EH (cell line): ENCODE measurements at regions not wholly inside any gene's neighbourhood (a gene's known extent, or its start where the extent isn't known, plus 50 kb on each side); places are given as distances from the start of the nearest gene placed in this dataset.

Source experiments
- DNase-seq: peaks from one replicate; pipeline ENCODE4 v3.0.0-alpha.2; 2015; ENCODE audit warnings: low read depth

DNA sequence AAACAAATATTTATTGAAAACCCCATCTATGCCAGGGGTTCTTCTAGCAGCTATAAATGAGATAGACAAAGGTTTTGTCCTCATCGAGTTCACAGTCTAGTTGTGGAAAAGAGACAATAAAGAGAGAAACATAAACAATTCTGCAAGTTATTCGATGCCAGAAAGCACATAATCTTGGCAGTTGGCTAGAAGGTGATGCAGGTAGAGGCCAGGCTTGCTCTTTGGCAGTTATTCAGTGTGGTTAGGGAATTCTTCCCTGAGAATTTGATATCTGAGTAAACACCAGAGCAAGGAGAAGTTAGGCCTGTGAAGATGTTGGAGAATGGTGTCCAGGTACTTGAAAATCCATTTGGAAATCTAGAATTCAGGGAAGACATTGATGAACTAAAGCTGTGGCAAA lies 547.4 kb downstream of the SLC4A3 start:
- DNase-seq = no peak

GRCh38 chr2:220175967-220176366 lies 548.5 kb downstream of the SLC4A3 start:
- DNase-seq = no peak

DNA sequence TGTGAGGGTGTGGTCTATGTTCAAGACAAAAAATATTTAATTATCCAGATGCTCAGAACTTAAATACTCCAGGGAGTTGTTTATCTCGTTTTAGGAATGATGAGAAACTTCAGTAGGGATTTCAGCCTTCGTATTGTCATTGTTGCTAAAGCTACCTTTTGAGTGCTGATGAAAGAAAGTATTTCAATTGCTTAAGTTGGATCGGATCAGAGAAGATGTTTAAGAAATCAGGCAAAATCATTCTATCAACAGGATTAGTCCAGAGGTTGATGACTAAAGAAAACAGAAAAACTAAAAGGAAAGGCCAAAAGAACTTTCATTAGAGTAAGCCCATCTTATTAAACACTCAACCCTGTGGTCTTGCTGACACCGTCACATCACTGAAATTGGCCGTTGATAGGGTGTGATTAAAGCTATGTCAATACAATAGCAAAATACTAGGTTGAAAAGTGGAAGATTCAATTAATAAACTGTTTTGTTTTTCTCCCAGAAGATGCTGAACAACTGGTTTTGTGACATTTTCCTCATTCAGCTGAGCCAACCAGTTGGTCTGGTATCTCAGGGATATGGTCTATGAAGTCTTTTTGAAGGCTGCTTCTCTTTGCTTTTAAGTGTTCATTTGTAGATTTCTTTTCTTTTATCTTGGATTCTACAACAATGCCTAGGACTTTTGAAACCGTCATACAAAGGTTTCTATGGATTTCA lies 551.7 kb downstream of the SLC4A3 start:
- DNase-seq = no peak

DNA sequence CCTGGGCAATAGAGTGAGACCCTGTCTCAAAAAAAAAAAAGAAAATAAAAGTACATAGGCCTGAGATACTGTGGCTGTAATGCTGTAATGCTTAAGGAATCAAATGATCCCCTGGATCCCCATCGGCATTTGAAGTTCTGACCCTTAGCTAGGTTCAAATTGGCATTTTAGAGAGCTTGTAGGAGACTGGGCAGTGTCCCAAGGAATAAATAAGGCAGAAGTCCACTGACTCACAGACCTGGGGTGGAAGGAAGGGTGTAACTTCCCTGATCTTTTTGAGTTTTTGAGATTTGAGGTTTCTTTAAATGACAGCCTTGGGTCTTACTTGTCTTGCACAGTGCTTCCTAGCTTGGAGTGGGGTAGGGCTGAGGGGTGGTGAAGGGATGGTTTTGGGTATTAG lies 553.7 kb downstream of the SLC4A3 start:
- DNase-seq = peak; percentile 29

DNA sequence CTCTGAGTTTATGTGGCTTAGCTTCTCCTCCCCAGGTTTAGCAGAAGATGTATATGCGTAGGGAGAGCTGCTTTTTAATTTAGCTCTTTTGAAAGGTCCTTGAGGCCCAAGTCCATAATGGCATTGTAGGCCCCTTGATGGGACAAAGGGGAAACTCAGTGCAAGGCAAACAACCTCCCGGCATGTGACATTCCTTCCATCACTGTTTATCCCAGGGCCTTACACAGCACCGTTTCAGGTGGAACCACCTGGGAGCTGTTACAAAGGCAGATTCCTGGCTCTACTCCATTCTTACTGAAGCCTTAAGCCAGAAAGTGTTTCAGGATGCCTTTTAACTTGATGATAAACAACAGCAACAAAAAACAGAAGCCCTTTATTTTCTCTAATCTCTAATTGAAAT lies 555.4 kb downstream of the SLC4A3 start:
- no peak for DNase-seq

DNA sequence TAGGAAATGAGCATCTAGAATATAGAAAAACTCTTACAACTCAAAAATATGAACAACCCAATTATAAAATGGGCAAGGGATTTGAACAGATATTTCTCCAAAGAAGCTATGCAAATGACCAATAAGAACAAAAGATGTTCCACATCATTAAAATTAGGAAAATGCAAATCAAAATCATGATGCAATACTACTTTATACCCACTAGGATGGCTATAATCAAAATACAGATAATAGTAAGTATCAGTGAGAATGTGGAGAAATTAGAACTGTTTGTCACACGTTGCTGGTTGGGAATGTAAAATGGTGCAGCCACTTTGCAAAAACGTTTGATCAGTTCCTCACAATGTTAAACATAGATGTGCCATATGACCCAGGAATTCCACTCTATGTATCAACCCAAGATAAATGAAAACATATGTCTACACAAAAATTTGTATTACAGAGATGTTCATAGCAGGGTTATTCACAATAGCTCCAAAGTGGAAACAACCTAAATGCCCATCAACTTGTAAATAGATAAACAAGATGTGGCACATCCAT lies 558.4 kb downstream of the SLC4A3 start:
- peak; percentile 4 for DNase-seq

- peak; percentile 85 for DNase-seq
These were observed 560.6 kb downstream of the SLC4A3 start for GRCh38 chr2:220188031-220188430.

DNA sequence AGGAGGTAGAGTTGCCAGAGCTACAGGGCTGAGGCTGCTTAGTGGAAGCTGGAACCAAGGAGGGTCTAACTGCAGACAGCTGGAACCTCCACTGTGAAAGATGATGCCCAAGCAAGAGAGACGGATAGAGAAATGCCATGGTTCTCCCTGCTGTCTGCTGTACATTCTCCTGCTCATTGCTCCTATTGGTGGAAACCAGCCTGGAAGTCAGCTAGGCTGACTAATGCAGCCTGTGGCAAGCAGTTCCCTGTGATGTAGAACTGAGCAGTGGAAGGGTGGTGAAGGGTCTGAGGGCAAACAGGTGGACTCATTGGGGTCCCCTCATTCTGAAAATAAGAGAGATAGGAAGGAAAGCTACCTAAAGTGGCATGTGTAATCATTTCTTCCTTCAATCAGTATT lies 563.6 kb downstream of the SLC4A3 start:
- DNase-seq = peak; percentile 33

- no peak for DNase-seq
These were observed 564.3 kb downstream of the SLC4A3 start for GRCh38 chr2:220191737-220192136.

DNA sequence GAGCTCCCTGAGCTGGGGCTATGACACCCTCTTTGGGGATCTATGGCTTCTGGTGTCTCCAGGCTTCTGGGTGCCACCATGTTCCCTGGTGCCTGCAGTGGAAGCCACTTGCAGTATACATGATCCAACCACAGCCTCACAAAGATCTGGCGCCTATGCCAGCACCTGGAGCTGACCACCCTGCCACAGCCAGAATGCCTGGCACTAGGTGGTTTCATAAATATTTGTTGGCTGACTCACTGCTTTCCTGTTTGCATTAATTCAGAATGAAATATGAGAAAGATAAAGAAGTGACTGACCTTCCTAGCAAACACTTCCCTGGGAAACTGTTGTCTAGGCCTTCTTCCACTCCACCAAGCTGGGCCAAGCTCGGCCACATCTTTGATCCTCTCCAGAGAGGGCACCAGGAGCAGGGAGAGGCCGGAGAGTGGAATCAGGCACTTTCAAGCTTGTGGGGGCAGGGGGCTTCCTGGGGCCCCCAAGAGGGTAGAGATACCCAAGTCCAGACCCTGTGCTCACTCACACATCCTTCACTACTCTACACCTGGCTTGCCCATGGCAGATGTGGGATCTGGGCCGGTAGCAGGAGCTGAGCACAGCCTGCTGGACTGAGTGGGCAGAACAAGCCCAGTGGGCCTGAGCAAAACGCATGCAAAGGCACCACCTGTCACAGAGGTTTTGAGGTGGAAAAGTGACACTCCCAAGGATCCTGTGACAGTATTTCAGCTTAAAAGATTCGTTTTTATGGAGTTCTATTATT lies 565.7 kb downstream of the SLC4A3 start:
- peak; percentile 37 for DNase-seq

- no peak for DNase-seq
These were observed 567.5 kb downstream of the SLC4A3 start for GRCh38 chr2:220194630-220195584.

DNA sequence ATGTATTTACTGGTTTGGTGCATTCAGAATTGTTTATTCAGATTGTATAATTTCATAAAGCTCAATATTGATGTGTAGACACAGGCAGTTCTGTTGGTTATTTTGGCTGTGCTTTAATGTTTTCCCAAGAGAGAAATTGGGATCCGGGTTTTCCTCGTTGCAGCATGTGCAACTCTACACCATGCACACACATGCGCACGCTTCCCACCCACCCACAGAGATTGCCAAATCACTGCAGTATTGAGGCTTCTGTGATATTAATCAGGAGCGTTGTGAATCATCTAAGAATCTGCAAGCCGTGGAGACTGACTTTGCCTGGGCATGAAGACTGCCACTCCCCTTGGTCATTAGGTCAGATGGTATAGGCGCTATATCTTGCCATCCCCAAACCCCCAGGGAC lies 571.5 kb downstream of the SLC4A3 start:
- DNase-seq = peak; percentile 85

GRCh38 chr2:220202066-220202465 lies 574.6 kb downstream of the SLC4A3 start:
- DNase-seq = no peak

- no peak for DNase-seq
These were observed 581.7 kb downstream of the SLC4A3 start for GRCh38 chr2:220209093-220209492.

DNA sequence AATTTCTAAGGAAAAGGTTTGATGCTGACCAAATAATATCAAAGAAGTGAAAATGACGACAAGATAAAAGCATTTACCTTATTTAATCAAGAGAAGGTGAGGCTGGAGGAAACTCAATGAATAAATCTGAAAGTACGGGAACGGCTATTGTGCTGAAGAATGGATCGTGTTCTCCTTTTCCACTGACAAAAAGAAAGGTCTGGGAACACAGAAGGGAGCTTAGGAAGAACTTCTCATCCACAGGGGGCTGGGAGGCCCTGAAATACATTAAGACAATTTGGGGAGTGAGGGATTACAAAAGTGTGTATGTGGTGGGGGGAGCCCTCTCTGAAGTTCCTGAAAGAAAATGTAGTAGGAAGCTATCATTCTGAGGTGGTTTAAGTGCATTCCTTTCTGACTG lies 582.3 kb downstream of the SLC4A3 start:
- no peak for DNase-seq

- DNase-seq = no peak
These were observed 585.1 kb downstream of the SLC4A3 start for GRCh38 chr2:220212296-220213080.

GRCh38 chr2:220215785-220216184 lies 588.4 kb downstream of the SLC4A3 start:
- DNase-seq = peak; percentile 7

DNA sequence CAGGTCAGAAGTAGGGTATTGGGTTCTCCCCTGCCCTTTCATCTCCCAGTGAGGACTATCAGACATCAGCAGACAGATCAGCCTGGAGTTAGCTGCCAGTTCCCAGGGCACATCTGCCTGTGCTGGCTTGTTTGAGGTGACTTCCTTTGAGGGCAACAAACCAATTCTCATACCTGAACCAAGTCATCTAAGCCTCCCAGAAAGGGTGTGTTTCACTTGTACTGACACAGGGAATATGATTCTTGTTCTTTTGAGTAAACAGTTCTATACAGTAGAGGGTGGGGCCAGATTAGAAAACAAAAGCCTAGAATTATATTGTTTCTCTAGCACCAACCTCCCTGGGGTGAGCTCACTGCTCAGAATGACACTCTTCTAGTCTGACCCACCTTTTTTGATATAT lies 591.9 kb downstream of the SLC4A3 start:
- no peak for DNase-seq

DNA sequence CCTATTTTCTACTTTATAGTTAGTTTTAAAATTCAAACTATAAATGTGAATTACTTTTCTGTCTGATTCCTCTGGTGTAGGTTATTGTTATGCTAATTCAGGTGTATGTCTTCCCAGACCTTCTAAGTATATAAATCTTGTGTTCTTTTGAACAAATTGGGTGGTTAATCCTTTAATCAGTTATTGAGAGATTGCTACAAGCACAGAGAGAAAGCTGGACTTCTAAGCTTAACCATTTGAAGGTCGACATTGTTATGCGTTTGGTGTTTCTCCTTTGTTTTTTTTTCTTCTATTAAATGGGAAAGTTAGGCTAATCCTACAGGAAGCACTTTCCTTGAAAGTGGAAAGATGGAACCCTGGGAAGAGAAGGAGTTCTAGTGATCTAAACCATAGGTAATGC lies 592.6 kb downstream of the SLC4A3 start:
- DNase-seq = no peak

- DNase-seq = no peak
These were observed 594.6 kb downstream of the SLC4A3 start for GRCh38 chr2:220221992-220222391.
